ENCODE measurements at regions not wholly inside any gene's neighbourhood (a gene's known extent, or its start where the extent isn't known, plus 50 kb on each side); places are given as distances from the start of the nearest gene placed in this dataset.
"Not testable (repeated sequence)": the region's sequence is repeated elsewhere in the genome, so short reads cannot be mapped to it uniquely, and the experiment has no call there.

- no peak for DNase-seq
These were observed 50.8 kb upstream of the PTHLH start for GRCh38 chr12:28023156-28023887.

GRCh38 chr12:28024231-28024995, 51.9 kb upstream of the PTHLH start:
- no peak for DNase-seq

DNA sequence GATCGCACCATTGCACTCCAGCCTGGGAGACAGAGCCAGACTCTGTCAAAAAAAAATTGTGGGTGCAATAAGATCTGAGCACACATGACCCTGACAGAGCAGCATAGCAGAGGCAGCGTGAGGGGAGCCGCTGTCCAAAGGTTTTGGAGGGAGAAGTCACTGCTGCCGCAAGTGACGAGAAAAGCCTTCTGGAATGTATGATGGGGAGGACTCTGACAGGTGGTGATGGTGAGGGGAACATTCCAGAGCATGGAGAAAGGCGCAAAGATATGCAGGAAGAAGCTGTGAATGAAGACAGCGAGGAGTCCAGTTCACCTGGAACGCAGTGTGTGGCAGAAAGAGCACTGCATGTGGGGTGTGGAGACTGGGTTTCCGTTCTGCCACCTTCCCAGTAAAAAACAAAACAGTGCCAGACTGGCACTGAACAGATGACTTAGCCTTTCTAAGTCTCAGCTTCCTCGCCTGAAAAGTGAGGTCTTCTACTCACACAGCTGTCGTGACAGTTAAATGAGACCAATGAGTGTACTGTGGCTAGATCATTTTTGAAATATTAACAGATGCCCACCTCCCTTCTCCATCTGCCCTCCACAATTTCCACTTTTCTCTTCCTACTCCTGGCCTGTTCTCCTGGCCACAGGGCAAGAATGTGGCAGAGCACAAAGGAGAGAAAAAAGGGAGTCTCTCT, 53.4 kb upstream of the PTHLH start:
- DNase-seq: no peak

DNA sequence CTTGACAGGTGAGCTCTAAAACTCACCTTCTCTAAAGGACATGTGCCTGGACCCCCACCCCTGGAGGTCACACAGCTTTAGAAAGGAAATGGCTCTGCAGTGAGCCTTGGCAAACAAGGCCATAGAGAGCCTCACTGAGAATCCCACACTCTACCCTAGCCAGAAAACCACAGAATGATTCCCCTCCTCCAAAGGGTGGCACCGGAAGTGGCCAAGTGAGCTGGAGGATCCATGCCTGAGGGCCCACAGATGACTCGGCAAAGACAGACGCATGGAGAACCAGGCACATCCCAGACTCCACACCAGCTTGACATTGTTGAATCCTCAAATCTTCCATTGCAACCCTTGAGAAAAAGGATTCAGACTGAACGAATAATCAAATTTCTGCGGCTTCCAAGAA, 54.2 kb upstream of the PTHLH start:
- no peak for DNase-seq

- no peak for DNase-seq
These were observed 54.8 kb upstream of the PTHLH start for GRCh38 chr12:28027328-28027727.

DNA sequence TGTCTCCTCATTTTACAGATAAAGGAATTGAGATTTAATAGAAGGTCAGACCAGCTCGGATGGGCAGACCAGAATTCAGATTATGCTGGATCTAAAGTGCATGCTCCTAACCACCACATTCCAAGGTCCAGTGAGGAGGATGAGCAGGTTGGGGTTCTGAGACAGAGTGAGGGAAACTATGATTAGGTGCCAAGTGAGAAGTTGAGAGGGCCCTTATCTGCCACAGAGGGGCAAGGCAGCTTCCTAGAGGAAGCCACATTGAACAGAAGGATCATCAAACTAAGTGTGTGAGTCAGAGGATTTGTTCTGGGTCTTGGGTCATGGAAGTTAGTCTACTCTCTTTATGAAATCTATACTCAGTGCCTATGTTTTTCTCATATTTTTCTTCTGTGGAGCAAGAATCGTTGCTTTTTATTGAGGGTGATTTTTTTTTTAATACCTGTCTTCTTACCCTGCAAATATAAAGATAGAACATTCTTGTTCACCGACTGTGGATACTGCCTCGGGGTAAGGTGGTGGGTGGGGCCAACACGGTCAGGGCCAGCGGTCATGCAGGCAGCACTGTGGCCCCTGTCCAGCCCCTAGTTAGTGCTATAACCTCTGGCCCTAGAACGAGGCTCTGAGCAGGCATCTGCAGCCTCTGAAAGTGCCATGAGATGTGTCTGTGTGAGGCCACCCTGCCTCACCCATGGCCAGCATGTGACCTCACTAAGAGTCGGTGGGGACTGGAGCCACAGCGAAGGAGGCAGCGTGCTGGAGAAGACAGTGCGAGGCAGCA, 55.6 kb upstream of the PTHLH start:
- DNase-seq: no peak

DNA sequence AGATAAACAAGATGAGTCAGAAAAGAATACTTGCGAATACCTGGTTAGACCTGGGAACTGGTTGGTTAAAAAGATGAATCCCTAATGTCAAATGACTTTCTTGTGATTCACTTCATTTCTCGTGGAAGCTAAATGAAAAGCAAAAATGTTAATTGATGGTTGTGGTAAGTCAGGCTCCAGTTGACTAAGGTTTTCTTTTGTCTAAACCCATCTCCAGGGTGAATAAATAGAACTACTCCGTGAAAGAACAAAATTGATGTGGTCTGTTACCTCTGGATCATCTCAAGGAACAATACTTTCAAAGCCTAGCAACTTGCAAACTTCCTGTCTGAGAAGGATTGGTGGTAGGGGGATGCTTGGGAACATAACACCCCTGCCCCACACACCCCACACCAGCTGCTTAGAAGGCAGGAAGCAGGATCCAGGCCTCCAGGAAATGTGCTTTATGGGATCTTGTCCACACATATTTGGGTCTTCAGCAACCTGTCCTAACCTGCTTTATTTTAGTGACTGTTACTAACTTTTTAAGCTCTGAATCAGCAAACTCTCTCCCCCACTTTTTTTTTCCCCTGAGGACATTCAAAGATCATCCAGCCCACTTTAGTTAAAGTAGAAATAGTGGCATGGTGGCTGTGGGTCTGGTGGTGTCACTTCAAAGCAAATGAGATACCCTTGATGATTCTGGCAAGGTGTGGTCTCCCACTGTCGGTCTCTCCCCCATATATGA, 60.4 kb upstream of the PTHLH start:
- no peak for DNase-seq

DNA sequence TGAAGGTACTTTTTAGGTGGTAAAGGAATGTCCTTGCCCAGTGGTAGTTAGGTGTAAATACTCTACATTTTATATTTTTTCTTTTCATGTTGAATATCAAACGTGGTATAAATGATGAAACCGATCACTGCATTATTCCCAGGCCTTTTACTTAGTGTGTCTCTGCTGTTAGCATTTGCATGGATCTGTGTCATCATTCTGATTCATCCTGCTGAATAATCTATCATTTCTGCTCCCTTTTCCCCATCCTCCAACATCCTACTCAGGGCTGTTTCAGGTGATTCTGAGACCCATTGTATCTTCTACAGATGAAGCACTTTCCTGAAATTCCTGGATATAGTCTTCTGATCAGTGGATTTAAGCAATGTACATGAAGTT, 61.0 kb upstream of the PTHLH start:
- DNase-seq: no peak

- no peak for DNase-seq
These were observed 61.7 kb upstream of the PTHLH start for GRCh38 chr12:28034271-28034670.

DNA sequence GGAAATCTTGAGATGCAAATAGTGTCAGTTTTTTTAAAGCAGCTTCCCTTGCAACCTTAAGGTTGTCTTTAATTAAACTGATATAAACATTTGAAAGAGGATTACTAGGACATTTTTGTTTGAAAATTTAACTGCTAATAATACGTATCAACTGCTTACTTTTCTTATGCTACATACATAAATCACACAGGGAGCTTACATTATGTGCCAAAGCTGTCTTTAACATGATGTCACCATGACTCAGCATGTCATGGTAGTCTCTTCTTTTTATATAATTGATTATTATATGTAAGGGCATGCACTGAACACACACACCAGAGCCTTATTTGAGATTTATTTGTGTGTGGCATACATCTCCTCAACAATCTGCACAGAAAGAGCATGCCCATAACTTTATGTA, 63.0 kb upstream of the PTHLH start:
- peak; percentile 11 for DNase-seq

GRCh38 chr12:28036940-28037339, 64.4 kb upstream of the PTHLH start:
- DNase-seq: no peak

GRCh38 chr12:28040246-28040645, 67.7 kb upstream of the PTHLH start:
- DNase-seq: peak; percentile 90

GRCh38 chr12:28046600-28046999, 74.1 kb upstream of the PTHLH start:
- not testable (repeated sequence) for DNase-seq

- DNase-seq: no peak
These were observed 78.1 kb upstream of the PTHLH start for GRCh38 chr12:28050606-28051005.

DNA sequence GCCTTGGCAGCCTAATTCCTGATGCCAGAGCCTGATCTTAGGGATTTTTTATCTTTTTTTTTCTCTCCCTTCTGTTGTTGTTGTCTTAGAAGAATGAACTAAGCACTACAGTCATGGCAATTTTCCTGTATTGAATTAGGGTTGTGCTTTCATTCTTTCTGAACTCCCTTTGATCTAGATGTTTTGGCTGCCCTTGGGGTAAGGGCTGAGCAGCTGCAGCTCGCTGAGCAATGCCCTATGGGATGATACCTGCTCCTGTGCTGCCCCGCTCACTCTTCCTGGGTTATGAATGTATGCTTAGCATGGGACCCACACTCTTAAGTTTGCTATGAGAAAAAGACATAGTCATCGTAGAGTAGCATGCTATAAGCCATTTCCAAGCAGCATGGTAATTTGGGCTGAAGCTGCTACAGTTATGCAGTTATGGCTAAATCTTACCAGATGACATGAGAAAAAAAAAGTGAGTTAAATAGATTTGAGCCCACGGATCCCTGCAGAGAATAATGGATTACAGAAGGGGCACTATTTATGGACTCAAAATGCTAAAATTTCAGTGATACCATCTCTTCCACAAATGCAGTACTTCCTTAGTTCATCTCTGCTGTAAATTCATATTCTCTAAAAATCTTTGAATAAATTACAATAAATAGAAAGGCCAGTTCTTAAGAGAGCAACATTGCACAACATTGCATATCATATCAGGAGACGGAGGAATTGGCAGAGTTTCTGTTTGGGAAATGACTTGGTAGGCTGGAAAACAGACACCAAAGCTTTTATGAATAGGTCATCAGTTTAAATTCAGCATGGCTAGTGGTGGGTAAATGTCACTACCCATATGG, 79.2 kb upstream of the PTHLH start:
- no peak for DNase-seq

- no peak for DNase-seq
These were observed 81.0 kb upstream of the PTHLH start for GRCh38 chr12:28053564-28053963.

DNA sequence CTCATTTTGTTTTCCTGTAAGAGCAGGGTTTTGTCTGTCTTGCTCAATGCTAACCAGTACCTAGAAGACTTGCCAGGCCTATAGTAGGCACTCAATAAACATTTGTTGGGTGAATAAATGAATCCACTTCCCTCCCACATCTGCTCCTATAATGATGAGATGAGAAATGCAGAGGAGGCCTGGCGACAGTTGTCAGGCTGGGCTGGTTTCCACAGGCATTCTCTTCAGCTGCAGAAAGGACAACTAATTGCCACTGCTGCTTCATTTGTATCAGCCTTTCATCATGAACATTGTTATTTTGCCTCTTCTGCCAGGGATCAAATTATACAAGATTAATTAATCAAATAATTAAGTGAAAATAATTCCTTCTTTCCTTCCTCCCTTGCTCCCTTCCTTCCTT, 82.0 kb upstream of the PTHLH start:
- no peak for DNase-seq

GRCh38 chr12:28057856-28058615, 85.5 kb upstream of the PTHLH start:
- DNase-seq: no peak

DNA sequence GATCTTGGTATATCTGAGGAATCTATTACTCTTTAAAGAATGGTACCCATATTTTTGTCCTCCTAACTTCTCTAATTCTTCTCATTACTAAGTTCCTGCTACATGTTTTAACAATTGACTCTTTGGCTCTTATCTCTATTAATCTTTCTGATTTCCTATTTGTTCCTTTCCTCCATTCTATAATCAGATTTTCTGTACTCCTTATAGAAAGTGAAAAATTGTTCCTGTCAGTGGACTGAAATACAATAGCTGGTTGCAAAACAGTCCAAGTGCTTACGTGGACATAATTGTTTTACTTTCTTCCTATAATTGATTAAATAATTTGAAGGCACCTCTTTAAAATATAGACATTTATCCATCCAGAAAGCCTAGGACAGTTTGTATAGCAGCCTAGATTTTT, 86.7 kb upstream of the PTHLH start:
- DNase-seq: no peak

DNA sequence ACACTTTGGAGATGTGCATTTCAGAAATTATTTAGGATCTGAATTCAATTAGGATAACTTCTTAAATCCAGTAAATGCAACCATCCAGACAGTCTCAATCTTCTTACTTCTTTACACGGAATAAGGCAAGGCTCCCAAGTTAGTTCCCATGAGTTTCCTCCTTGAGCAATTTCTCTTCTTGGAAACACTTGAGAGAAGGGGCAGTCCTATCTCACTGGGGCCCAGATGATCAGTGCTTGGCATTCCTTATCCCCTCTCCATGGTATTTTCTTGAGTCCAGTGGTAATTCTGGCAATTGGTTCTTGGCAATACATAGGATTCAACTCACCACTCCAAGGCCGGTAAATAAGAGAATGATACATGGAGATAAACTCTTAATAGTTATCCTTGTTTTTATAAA, 87.1 kb upstream of the PTHLH start:
- DNase-seq: no peak

- DNase-seq: no peak
These were observed 88.3 kb upstream of the PTHLH start for GRCh38 chr12:28060871-28061270.

All from NCI-H82 (cell line).